ENCODE measurements at regions not wholly inside any gene's neighbourhood (a gene's known extent, or its start where the extent isn't known, plus 50 kb on each side); places are given as distances from the start of the nearest gene placed in this dataset.

DNA sequence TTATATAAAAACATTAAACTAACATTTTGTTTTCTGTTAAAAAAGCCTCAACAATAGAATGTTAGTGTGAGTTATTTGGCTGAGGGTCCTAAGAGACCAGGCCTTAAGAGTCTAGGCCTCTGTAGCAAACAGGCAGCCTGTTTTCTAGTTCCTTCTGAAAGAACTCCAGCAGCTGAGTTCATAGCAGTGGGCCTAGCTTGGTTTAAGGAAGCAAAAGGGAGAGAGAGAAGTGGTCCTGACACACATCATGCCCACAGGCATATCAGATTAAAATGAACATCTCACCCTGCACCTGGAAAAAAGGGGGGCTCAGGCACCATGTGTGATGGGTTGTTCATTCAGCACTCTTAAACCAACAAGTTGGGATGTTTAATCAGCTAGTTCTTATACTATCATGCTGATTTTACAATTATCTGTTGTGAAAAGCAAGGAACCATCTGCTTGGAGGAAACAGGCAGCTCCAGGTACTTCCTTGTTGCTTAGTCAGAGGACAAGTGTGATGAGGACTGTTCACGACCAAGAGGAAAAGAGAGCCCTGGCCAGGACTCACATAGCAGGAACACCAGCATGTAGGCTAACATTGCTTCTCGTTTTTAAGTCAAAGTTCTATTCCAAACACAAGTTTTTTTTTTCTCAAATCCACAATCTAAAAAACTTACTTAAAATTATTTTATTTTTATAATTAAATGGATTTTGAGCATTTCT lies 81.3 kb upstream of the FRY start:
- TF ChIP-seq, protein P1, sequence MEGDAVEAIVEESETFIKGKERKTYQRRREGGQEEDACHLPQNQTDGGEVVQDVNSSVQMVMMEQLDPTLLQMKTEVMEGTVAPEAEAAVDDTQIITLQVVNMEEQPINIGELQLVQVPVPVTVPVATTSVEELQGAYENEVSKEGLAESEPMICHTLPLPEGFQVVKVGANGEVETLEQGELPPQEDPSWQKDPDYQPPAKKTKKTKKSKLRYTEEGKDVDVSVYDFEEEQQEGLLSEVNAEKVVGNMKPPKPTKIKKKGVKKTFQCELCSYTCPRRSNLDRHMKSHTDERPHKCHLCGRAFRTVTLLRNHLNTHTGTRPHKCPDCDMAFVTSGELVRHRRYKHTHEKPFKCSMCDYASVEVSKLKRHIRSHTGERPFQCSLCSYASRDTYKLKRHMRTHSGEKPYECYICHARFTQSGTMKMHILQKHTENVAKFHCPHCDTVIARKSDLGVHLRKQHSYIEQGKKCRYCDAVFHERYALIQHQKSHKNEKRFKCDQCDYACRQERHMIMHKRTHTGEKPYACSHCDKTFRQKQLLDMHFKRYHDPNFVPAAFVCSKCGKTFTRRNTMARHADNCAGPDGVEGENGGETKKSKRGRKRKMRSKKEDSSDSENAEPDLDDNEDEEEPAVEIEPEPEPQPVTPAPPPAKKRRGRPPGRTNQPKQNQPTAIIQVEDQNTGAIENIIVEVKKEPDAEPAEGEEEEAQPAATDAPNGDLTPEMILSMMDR (IDR thresholded peaks at IDR 0.05): no peak
- no peak for TF ChIP-seq POLR2A (IDR thresholded peaks at IDR 0.05)
- intact Hi-C loops (cut with DNase I): no loop called here
- H3K9me3 ChIP-seq (replicated peaks in 1 of 3): no peaks in the 10 kb centered on the region
- H3K4me1 ChIP-seq (replicated peaks in 1 of 2): no peaks in the 10 kb centered on the region
- no peak for DNase-seq
- WGBS, 4 donors: 66 to 78% (median 75%) methylated on average over 2 of the region's 2 CpGs
- no peak overlapping the region for H3K4me3 ChIP-seq
- no peak overlapping the region for H3K27ac ChIP-seq
- no peaks in the 10 kb centered on the region for H3K27me3 ChIP-seq
- no peaks in the 10 kb centered on the region for H3K36me3 ChIP-seq (replicated peaks in 1 of 2)

DNA sequence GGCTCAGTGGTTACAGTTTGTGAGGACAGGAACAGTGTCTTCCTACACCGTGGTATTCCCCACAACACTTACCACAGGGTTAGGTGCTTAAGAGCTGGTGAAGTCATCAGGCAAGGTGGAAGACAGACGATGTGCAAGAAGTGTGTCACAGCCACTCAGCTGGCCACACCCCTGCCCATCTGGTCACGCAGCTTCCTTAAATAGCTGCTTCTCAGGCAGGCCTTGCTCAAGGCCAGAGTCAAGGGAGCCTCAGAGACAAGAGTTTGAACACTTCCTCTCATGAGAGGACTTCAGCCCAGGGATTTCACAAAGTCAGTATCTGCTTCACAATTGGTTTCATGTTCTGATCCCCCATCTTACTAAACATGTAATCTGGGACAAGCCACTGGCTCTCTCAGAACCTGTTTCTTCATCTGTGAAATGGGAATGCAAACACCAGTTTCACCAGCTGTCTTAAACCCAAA lies 80.3 kb upstream of the FRY start:
- TF ChIP-seq, protein P1 (IDR thresholded peaks at IDR 0.05): no peak
- TF ChIP-seq POLR2A (IDR thresholded peaks at IDR 0.05): no peak
- intact Hi-C loops (cut with DNase I): no loop called here

DNA sequence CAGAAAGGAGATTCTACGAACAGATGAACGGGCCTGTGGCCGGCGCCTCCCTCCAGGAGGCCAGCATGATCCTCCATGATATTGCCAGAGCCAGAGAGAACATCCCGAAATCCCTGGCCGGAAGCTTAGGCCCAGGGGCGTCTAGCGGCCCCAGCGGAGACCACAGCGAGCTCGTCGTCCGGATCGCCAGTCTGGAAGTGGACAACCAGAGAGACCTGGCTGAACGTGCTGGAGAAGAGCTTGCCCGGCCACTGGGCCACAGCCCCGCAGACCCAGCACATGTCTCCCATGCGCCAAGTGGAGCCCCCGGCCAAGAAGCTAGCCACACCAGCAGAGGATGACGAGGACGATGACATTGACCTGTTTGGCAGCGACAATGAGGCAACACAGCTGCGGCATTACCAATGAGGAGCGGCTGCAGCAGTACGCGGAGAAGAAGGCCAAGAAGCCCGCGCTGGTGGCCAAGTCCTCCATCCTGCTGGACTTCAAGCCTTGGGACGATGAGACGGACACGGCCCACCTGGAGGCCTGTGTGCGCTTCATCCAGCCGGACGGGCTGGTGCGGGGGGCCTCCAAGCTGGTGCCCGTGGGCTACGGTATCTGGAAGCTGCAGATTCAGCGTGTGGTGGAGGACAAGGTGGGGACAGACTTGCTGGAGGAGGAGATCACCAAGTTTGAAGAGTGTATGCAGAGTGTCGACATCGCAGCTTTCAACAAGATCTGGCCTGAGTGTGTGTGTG lies 78.8 kb upstream of the FRY start:
- H3K9me3 ChIP-seq (replicated peaks in 1 of 3): peaks cover 0 to 3% (median 0%) of the 10 kb centered on the region in 3 donors
- intact Hi-C loops (cut with DNase I): no loop called here
- H3K4me1 ChIP-seq (replicated peaks in 1 of 2): no peaks in the 10 kb centered on the region
- no peaks in the 10 kb centered on the region for H3K36me3 ChIP-seq (replicated peaks in 1 of 2)
- no peak overlapping the region for H3K4me3 ChIP-seq
- no peaks in the 10 kb centered on the region for H3K27me3 ChIP-seq
- TF ChIP-seq, protein P1 (IDR thresholded peaks at IDR 0.05): no peak
- no peak for TF ChIP-seq POLR2A (IDR thresholded peaks at IDR 0.05)
- H3K27ac ChIP-seq: no peak overlapping the region
- no peak for DNase-seq
- 95 to 97% (median 95%) methylated on average over 32 to 40 of the region's 40 CpGs for WGBS, 4 donors

More for the DNA sequence above, 80.3 kb upstream of the FRY start:
- H3K36me3 ChIP-seq (replicated peaks in 1 of 2): no peaks in the 10 kb centered on the region
- no peaks in the 10 kb centered on the region for H3K27me3 ChIP-seq
- WGBS, 4 donors: 26 to 53% (median 38%) methylated on average over 2 to 3 of the region's 3 CpGs
- no peaks in the 10 kb centered on the region for H3K9me3 ChIP-seq (replicated peaks in 1 of 3)
- no peaks in the 10 kb centered on the region for H3K4me1 ChIP-seq (replicated peaks in 1 of 2)
- DNase-seq: peak in 6 of 7 donors; percentile 45 to 80 (median 62)
- H3K27ac ChIP-seq: peak overlapping the region in 1 of 5 donors; percentile 24
- no peak overlapping the region for H3K4me3 ChIP-seq

DNA sequence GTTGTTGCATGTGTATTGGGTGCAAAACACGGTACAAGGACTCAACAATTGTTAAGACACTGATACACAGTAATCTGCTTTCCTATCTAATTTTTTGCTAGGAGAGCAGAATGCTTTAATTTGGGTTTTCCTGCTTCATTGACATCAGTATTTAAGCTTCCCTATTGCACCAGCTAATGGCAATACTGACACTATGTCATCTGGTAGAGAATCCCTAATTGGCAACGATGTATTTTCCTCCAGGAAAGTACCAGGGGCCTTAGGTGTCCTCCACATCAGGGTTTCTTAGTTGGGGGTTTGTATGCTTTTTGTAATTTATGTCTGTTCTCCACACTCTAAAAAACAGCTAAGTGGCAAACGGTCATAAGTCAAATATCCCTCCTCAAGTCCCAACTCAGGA lies 76.5 kb upstream of the FRY start:
- no peak for DNase-seq
- TF ChIP-seq, protein P1 (IDR thresholded peaks at IDR 0.05): no peak
- no peak for TF ChIP-seq POLR2A (IDR thresholded peaks at IDR 0.05)
- intact Hi-C loops (cut with DNase I): no loop called here
- Histone ChIP-seq H3K4me3 (no peak overlapping the region), H3K4me1 (replicated peaks in 1 of 2) (no peaks in the 10 kb centered on the region), H3K27me3 (no peaks in the 10 kb centered on the region), H3K9me3 (replicated peaks in 1 of 3) (peaks cover 0 to 6% (median 0%) of the 10 kb centered on the region in 3 donors), H3K36me3 (replicated peaks in 1 of 2) (no peaks in the 10 kb centered on the region), H3K27ac (no peak overlapping the region)
- 76 to 83% (median 78%) methylated on average over 3 of the region's 3 CpGs for WGBS, 4 donors
